NCI-H2227 treated with DMSO at 0.1 percent for 48 hours (cell line): ENCODE measurements at regions not wholly inside any gene's neighbourhood (a gene's known extent, or its start where the extent isn't known, plus 50 kb on each side); places are given as distances from the start of the nearest gene placed in this dataset.
"Not testable (repeated sequence)": the region's sequence is repeated elsewhere in the genome, so short reads cannot be mapped to it uniquely, and the experiment has no call there.

Experiments
- DNase-seq: peaks from one replicate; lab custom pipeline; 2025; lab: John Stamatoyannopoulos, UW

GRCh38 chr21:35568643-35569042, 491.7 kb downstream of the SETD4 start:
- DNase-seq = no peak

GRCh38 chr21:35566874-35567273, 493.5 kb downstream of the SETD4 start:
- no peak for DNase-seq

GRCh38 chr21:35565204-35565611, 495.1 kb downstream of the SETD4 start:
- DNase-seq = no peak

GRCh38 chr21:35563885-35564451, 496.4 kb downstream of the SETD4 start:
- DNase-seq = no peak

GRCh38 chr21:35562876-35563275, 497.4 kb downstream of the SETD4 start:
- no peak for DNase-seq

GRCh38 chr21:35561116-35561515, 499.2 kb downstream of the SETD4 start:
- no peak for DNase-seq

GRCh38 chr21:35559829-35560225, 500.5 kb downstream of the SETD4 start:
- DNase-seq = no peak

GRCh38 chr21:35559128-35559828, 501.0 kb downstream of the SETD4 start:
- DNase-seq = no peak

- no peak for DNase-seq
These were observed 503.8 kb downstream of the SETD4 start for GRCh38 chr21:35556536-35556935.

GRCh38 chr21:35552483-35552882, 503.4 kb upstream of the RUNX1 start:
- not testable (repeated sequence) for DNase-seq

- DNase-seq = no peak
These were observed 500.0 kb upstream of the RUNX1 start for GRCh38 chr21:35548904-35549615.

GRCh38 chr21:35547946-35548774, 499.1 kb upstream of the RUNX1 start:
- no peak for DNase-seq

- DNase-seq = no peak
These were observed 494.6 kb upstream of the RUNX1 start for GRCh38 chr21:35543746-35544145.

- no peak for DNase-seq
These were observed 492.0 kb upstream of the RUNX1 start for GRCh38 chr21:35540950-35541638.

GRCh38 chr21:35538386-35538785, 489.3 kb upstream of the RUNX1 start:
- DNase-seq = no peak

GRCh38 chr21:35537604-35538003, 488.5 kb upstream of the RUNX1 start:
- no peak for DNase-seq

GRCh38 chr21:35533893-35534292, 484.8 kb upstream of the RUNX1 start:
- DNase-seq = no peak

- DNase-seq = no peak
These were observed 481.7 kb upstream of the RUNX1 start for GRCh38 chr21:35530766-35531165.

- DNase-seq = no peak
These were observed 480.2 kb upstream of the RUNX1 start for GRCh38 chr21:35529171-35529863.

- no peak for DNase-seq
These were observed 479.3 kb upstream of the RUNX1 start for GRCh38 chr21:35528116-35529042.
